Cerebellar nuclear complex (tissue), 1 donor: ENCODE measurements at regions not wholly inside any gene's neighbourhood (a gene's known extent, or its start where the extent isn't known, plus 50 kb on each side); places are given as distances from the start of the nearest gene placed in this dataset.
"Not testable (repeated sequence)": the region's sequence is repeated elsewhere in the genome, so short reads cannot be mapped to it uniquely, and the experiment has no call there.

ENCODE experiments used
- DNase-seq, 2 experiments: peaks; one replicate each; lab custom pipeline; 2025; lab: John Stamatoyannopoulos, UW

GRCh38 chr14:55807053-55807880, 227.3 kb downstream of the KTN1 start:
- no peak for DNase-seq

- no peak for DNase-seq
Measured at GRCh38 chr14:55807881-55808379, 227.9 kb downstream of the KTN1 start.

- no peak for DNase-seq
Measured at GRCh38 chr14:55813630-55814029, 233.6 kb downstream of the KTN1 start.

GRCh38 chr14:55814064-55814463, 234.1 kb downstream of the KTN1 start:
- no peak for DNase-seq

- DNase-seq: no peak
Measured at GRCh38 chr14:55814873-55815272, 234.9 kb downstream of the KTN1 start.

- no peak for DNase-seq
Measured at GRCh38 chr14:55816225-55816624, 236.2 kb downstream of the KTN1 start.

GRCh38 chr14:55819610-55820304, 239.8 kb downstream of the KTN1 start:
- DNase-seq: no peak

GRCh38 chr14:55822906-55823305, 242.9 kb downstream of the KTN1 start:
- DNase-seq: no peak

- DNase-seq: no peak
Measured at GRCh38 chr14:55832122-55832911, 252.3 kb downstream of the KTN1 start.

GRCh38 chr14:55832974-55833373, 253.0 kb downstream of the KTN1 start:
- DNase-seq: no peak

GRCh38 chr14:55834390-55834789, 254.4 kb downstream of the KTN1 start:
- no peak for DNase-seq

- DNase-seq: no peak
Measured at GRCh38 chr14:55835985-55836384, 256.0 kb downstream of the KTN1 start.

GRCh38 chr14:55837467-55837866, 257.5 kb downstream of the KTN1 start:
- no peak for DNase-seq

- DNase-seq: no peak
Measured at GRCh38 chr14:55838529-55839052, 258.6 kb downstream of the KTN1 start.

GRCh38 chr14:55839301-55839947, 259.4 kb downstream of the KTN1 start:
- DNase-seq: not testable (repeated sequence)

- DNase-seq: no peak
Measured at GRCh38 chr14:55840821-55841220, 260.8 kb downstream of the KTN1 start.

- DNase-seq: no peak
Measured at GRCh38 chr14:55841625-55842024, 261.6 kb downstream of the KTN1 start.

- no peak for DNase-seq
Measured at GRCh38 chr14:55843718-55844403, 263.9 kb downstream of the KTN1 start.

GRCh38 chr14:55845963-55846825, 266.2 kb downstream of the KTN1 start:
- DNase-seq: no peak

- DNase-seq: no peak
Measured at GRCh38 chr14:55846826-55847446, 266.9 kb downstream of the KTN1 start.
